HL-60/S4 treated with retinoic acid at 250 ng/mL for 4 days and 3 days (cell line): ENCODE measurements at regions not wholly inside any gene's neighbourhood (a gene's known extent, or its start where the extent isn't known, plus 50 kb on each side); places are given as distances from the start of the nearest gene placed in this dataset.

Experiments
- in situ Hi-C: fragments of 300-500 bp; cut with MboI; formaldehyde crosslinking; loops from 2 replicates; pipeline ENCODE4 v1.7.0; 2022; ENCODE audit warnings: low sequenced_read_pairs

GRCh38 chr3:177470197-177470941 lies 273.1 kb upstream of the TBL1XR1 start:
- in situ Hi-C loops = no loop called here

DNA sequence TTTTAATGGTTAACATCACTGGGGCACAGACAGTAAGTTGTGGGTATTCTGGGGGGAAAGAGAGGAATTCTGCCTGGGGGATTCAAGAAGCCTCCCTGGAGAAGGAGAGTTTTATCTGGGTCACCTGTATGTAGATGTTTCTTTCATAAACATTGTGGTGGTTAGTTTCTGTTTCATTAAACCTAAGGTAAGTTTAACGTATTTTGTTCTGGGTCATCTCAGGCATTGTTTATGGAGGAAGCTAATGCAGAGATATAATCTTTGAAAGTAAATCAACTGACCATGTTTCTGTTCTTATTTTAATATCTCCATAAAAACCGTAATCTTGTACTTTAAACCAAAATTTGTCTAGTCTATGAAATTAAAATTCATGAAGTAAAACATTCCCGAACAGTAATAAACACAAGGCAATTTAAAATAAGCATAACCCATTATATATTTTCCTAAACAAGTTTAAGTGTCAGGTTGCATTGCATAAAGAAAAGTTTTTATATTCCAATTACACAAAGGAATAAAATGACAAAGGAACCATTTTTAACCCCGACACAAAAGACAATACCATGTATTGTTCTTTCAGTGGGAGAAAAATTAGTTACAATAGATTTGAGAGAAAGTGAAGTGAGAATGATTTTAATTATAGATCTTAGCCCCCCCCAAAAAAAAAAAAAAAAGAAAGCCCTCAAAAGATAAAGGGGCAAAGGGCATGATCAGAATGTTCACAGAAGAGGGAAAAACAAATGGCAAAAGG lies 274.6 kb upstream of the TBL1XR1 start:
- in situ Hi-C loops = no loop called here

DNA sequence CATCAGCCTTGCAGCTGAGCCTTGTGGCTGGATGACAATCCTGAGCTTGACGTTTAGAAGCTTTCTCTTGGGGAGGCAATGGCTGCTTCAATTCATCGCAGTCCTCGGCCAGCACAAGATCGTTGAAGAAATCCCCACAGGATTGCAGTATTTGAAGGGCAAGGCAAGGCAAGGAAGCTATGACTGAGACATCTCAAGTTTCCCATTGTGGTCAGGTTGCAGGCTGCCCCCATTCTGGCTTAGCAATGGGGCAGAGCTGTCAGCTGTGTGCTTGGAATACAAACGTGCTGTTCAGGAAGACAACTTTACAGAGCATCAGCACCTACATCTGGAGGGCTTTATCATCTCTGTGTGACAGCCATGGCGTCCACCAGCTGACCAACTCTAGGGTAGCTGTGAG lies 275.9 kb upstream of the TBL1XR1 start:
- in situ Hi-C loops = no loop called here

DNA sequence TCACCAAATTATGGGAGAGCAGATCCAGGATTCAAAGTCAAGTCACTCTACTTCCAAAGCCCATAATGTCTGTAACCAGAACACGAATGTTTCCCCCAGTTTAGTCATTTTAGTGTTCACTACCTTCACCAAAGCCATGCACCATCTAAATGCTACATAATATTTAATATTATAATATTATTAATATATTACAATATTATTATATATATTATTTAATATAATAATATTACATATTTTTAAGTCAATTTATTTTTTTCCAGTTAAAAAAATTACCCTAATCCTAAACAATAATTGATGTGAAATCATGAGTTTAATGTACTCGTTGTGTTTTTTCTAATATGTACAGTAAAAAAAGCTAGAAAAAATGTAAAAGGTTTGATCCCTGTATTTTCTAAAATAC lies 276.6 kb upstream of the TBL1XR1 start:
- in situ Hi-C loops = no loop called here

DNA sequence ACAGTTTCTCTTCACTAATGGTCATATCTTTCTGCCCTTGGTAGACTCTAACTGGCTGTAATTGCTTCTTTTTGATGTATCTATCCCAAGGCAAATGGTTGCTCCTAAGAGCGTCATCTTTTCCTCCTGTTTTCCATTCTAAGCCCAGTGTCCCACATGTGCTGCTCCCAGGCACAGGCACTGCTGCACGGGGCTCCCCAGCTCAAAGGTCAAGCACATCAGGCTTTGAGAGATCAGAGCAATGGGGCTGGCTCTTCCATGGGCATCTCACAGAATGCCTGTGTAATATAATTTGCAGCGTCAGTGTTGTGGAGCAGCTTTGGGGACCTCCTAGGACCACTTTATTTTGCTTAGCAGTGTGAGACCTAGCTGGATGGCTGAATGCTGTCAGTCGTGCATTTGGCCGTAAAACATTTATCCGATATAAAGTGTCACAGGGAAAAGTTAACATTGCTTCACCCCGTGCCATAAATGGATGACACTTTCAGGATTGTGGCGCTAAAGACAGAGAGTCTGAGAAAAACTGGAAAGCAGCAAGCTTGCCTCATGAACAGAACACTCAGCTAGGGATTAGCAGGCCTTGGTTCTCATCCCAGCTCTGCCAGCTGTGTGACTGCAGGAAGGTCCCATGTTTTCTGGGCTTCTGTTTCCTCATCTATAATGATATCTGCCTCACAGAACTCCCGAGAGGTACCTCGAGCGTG lies 277.5 kb upstream of the TBL1XR1 start:
- in situ Hi-C loops = no loop called here

- in situ Hi-C loops = no loop called here
Observed at GRCh38 chr3:177475356-177475665, 278.0 kb upstream of the TBL1XR1 start.

GRCh38 chr3:177476495-177476894 lies 279.2 kb upstream of the TBL1XR1 start:
- in situ Hi-C loops = no loop called here

DNA sequence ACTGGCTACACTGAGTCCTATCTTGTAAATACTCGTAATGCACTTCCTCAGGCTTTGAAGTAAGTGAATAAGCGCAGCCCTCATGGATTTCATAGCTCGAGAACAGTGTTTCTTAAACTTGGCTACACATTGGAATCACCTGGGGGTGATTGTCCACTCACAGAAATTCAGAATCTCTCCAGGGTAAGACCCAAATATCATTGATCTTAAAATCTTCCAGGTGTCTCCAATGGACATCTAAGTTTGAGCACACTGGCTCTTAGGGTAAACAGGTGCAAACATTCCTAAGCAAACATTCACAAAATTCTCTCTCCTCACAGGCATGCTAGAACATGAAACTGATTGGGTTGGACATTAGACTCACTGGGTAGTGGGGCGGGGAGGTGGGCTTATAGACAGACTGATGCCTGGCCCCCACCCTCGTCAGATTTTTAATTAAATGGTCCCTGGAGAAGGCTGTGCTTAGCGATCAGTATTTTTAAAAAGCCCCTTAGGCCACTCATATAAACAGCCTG lies 279.7 kb upstream of the TBL1XR1 start:
- in situ Hi-C loops = no loop called here

DNA sequence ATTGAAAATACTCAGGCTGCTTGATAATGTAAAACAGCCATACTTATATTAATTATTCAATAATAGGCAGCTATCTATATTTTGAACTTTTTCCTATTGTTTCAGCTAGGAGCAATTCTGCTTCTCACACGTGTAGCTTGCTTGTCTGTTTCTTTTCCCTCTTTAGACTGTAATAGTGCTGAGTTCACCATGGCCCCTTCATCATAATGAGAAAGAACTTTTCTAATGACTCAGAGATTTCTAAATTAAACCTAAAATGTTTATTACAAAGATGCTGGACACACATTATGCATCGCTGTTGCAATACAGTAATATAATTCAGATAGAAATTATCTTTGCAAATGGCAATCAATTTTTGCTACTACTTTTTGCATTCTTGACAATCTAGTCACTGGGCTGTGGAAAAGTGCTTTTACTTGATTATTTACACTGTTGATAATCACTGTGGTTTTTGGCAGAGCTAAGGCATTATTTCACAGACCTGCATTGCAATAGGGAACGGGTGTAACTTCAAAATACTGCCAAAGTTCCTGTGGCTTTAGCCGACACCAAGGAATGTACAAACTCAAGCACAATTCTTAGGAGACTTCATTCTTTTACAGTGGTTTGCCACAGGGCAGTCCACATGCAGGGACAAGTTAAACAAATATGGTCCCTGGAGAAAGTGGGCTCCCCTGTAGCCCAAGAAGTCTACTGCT lies 281.0 kb upstream of the TBL1XR1 start:
- in situ Hi-C loops = no loop called here

GRCh38 chr3:177479630-177480029 lies 282.3 kb upstream of the TBL1XR1 start:
- in situ Hi-C loops = no loop called here

GRCh38 chr3:177481329-177481728 lies 284.0 kb upstream of the TBL1XR1 start:
- in situ Hi-C loops = no loop called here

GRCh38 chr3:177482048-177482691 lies 284.9 kb upstream of the TBL1XR1 start:
- in situ Hi-C loops = no loop called here

GRCh38 chr3:177483182-177483967 lies 286.1 kb upstream of the TBL1XR1 start:
- in situ Hi-C loops = no loop called here

DNA sequence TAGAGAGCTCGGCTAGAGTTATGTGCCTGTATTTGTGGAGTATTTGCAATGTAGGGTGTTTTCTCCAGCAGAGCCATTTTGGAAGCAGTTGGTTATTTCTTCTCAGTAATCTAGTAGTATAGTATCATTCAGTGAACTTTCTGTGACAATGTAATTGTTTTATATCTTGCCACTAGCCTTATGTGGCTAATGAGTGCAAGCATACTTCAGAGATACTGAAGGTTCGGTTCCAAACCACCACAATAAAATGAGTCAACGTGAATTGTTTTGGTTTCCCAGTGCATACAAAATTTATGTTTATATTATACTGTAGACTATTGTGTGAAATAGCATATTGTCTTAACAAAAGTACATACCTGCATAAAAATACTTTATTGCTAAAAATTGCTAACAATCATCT lies 286.9 kb upstream of the TBL1XR1 start:
- in situ Hi-C loops = no loop called here

DNA sequence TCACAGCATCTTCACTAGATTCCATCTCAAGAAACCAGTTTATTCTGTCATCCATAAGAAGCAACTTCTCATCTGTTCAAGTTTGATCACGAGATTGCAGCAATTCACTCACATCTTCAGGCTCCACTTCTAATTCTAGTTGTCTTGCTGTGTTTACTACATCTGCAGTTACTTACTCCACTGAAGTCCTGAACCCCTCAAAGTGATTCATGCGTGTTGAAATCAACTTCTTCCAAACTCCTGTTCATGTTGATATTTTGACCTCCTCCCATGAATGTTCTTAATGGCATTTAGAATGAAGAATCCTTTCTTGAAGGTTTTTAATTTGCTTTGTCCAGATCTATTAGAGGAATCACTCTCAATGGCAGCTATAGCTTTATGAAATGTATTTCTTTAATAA lies 287.6 kb upstream of the TBL1XR1 start:
- in situ Hi-C loops = no loop called here

DNA sequence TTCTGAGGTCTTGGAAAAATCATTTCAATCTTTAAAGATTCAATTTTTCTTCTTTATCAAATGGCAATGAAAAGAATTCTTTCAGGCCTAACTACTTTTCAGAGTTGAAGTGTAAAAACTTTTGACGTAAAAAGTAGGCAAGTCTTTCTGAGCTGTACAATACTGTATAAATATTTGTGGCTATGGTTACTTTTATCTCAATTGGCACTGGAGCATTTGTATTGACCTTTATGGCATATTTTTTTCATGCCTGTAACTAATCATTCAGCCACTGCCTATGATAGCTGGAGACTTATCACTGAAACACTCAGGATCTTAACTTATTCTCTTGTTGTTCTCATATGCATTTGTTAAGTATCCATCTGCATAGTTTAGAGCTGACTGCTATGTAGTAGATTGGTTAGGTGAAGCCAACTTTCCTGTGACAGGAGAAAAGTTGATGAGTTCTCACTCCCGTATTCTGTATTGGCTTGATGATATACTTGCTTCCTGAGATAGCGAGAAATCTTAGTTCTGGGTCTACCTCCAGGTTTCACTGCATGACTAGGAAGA lies 290.4 kb upstream of the TBL1XR1 start:
- in situ Hi-C loops = no loop called here

GRCh38 chr3:177488740-177489139 lies 291.5 kb upstream of the TBL1XR1 start:
- in situ Hi-C loops = no loop called here

- in situ Hi-C loops = no loop called here
Observed at GRCh38 chr3:177490626-177491025, 293.3 kb upstream of the TBL1XR1 start.

DNA sequence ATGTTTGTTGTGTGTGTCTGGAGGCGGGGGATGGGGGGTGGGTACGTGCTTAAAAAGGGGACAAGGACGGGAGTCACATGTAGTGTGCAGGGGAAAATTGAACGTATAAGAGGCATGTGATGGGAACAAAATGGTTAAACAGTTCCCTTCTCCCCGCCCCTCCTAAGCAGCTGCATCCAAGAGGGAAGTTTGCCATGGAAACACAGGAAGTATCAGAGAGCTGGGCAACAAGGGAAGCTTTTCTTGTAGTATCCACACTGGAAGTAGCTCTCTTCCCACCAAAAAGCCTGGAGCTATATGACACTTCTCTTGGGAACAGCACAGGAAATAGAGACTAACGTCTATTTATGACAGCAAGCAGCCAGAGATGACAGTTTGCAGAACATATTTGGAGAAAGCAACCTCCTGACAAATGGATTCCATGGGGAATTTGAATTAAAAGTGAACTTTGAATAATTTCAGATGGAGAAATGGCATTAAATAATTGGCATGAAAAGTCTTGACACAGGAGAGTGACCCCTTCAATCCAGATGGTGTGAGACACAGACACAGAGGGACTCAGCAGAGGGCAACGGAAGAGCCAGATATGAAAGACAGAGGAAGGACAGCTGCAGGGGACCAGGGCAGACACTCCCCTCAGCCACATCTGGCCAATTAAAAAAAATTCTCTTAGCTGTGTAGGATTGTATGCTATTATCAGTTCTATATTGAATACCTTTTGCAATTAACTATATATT lies 294.2 kb upstream of the TBL1XR1 start:
- in situ Hi-C loops = no loop called here
